Mesothelial cell of epicardium (in vitro differentiated cells): ENCODE measurements at regions not wholly inside any gene's neighbourhood (a gene's known extent, or its start where the extent isn't known, plus 50 kb on each side); places are given as distances from the start of the nearest gene placed in this dataset.

Experiments
- DNase-seq, 2 experiments: peaks; one replicate each; pipeline ENCODE4 v3.0.0; 2021; ENCODE audit warnings: low spot score in 2 of 2; ENCODE audit not compliant: unreplicated experiment in 2 of 2
- H3K27ac Mint-ChIP-seq: 2 replicates; pipeline ENCODE4 v1.8.0; 2021; ENCODE audit warnings: mixed read lengths
- H3K27me3 Mint-ChIP-seq: 2 replicates; pipeline ENCODE4 v1.8.0; 2021; ENCODE audit warnings: low read depth, mixed read lengths
- H3K36me3 Mint-ChIP-seq: 2 replicates; pipeline ENCODE4 v1.8.0; 2021; ENCODE audit warnings: mixed read lengths
- H3K4me1 Mint-ChIP-seq: 2 replicates; pipeline ENCODE4 v1.8.0; 2021; ENCODE audit warnings: mixed read lengths
- H3K4me3 Mint-ChIP-seq: 2 replicates; pipeline ENCODE4 v1.8.0; 2021; ENCODE audit warnings: mild to moderate bottlenecking, moderate library complexity, mixed read lengths
- H3K9me3 Mint-ChIP-seq: 2 replicates; pipeline ENCODE4 v1.8.0; 2021; ENCODE audit warnings: mixed read lengths
- TF ChIP-seq, protein P1 (sequence below): fragments of 200-600 bp; sonication (generic); IDR thresholded peaks from one replicate; pipeline ENCODE4 v1.5.0; 2021; ENCODE audit warnings: antibody characterized with exemption; ENCODE audit not compliant: unreplicated experiment

DNA sequence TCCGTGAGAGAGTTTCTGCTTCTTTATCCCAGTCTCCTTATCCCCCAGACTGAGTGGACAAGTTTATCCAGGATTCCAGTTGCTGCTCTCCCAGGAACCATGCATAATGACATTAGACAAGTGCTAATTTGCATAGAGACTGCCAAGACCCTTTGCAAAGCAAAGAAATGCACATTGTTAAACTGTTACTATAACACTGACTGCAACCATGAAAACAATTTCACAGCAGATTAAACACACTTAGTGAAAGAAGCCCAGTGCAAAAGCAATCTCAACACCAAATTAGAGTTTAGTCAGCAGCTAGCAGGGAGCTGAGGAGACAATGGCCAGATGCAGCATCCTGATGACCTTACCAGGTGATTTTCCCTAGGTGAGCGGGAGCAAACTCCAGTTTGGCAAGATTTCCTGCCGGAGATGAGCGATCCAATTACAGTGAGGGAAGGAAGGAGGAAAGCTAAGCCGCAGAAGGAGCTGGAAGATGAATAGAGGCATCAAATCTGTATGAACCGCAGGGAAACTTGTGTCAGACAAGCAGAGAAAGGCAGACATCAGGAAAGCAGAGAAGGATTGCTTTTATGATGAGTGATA lies 273.8 kb upstream of the B3GAT1 start:
- Mint-ChIP-seq H3K36me3 (no peaks in the 10 kb centered on the region), H3K27me3 (peaks cover 26% of the 10 kb centered on the region), H3K9me3 (no peaks in the 10 kb centered on the region), H3K4me1 (peaks cover 8% of the 10 kb centered on the region), H3K27ac (no peak overlapping the region), H3K4me3 (no peak overlapping the region)
- TF ChIP-seq, protein P1, sequence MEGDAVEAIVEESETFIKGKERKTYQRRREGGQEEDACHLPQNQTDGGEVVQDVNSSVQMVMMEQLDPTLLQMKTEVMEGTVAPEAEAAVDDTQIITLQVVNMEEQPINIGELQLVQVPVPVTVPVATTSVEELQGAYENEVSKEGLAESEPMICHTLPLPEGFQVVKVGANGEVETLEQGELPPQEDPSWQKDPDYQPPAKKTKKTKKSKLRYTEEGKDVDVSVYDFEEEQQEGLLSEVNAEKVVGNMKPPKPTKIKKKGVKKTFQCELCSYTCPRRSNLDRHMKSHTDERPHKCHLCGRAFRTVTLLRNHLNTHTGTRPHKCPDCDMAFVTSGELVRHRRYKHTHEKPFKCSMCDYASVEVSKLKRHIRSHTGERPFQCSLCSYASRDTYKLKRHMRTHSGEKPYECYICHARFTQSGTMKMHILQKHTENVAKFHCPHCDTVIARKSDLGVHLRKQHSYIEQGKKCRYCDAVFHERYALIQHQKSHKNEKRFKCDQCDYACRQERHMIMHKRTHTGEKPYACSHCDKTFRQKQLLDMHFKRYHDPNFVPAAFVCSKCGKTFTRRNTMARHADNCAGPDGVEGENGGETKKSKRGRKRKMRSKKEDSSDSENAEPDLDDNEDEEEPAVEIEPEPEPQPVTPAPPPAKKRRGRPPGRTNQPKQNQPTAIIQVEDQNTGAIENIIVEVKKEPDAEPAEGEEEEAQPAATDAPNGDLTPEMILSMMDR, result no peak
- no peak for DNase-seq

GRCh38 chr11:134684576-134684975 lies 272.5 kb upstream of the B3GAT1 start:
- Mint-ChIP-seq H3K27ac (no peak overlapping the region), H3K4me1 (no peaks in the 10 kb centered on the region), H3K9me3 (no peaks in the 10 kb centered on the region), H3K27me3 (peaks cover 20% of the 10 kb centered on the region), H3K36me3 (no peaks in the 10 kb centered on the region), H3K4me3 (no peak overlapping the region)
- DNase-seq, result no peak
- TF ChIP-seq, protein P1, result no peak

GRCh38 chr11:134683860-134684259 lies 271.8 kb upstream of the B3GAT1 start:
- H3K4me1 Mint-ChIP-seq, result no peaks in the 10 kb centered on the region
- H3K9me3 Mint-ChIP-seq, result no peaks in the 10 kb centered on the region
- TF ChIP-seq, protein P1, result no peak
- no peak overlapping the region for H3K4me3 Mint-ChIP-seq
- H3K27ac Mint-ChIP-seq, result no peak overlapping the region
- peaks cover 13% of the 10 kb centered on the region for H3K27me3 Mint-ChIP-seq
- no peak for DNase-seq
- no peaks in the 10 kb centered on the region for H3K36me3 Mint-ChIP-seq

DNA sequence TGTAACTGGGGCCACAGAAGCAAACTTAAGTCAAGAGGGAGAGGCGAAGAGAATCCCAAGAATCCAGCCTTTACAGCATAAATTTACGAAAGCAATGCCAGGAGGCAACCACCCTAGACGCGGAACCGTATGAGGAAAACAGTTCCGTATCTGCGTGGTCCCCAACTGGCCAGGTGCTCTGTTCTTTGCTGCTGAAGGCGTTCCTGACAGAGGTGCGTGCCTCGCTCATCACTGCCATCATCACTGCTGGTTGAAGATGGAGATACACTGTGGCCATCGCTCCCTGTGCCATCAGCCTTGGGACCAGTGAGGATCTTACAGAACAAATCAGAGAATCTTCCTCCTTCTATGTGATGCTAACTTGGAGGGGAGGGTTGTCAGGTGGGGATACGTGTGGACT lies 270.5 kb upstream of the B3GAT1 start:
- Mint-ChIP-seq H3K4me1 (no peaks in the 10 kb centered on the region), H3K27ac (no peak overlapping the region), H3K9me3 (no peaks in the 10 kb centered on the region), H3K36me3 (no peaks in the 10 kb centered on the region), H3K4me3 (no peak overlapping the region), H3K27me3 (peaks cover 9% of the 10 kb centered on the region)
- TF ChIP-seq, protein P1, result no peak
- no peak for DNase-seq

GRCh38 chr11:134679592-134679991 lies 267.6 kb upstream of the B3GAT1 start:
- Mint-ChIP-seq H3K9me3 (no peaks in the 10 kb centered on the region), H3K4me3 (no peak overlapping the region), H3K4me1 (no peaks in the 10 kb centered on the region), H3K27me3 (peaks cover 5% of the 10 kb centered on the region), H3K27ac (no peak overlapping the region), H3K36me3 (no peaks in the 10 kb centered on the region)
- TF ChIP-seq, protein P1, result no peak
- no peak for DNase-seq

- TF ChIP-seq, protein P1, result no peak
- Mint-ChIP-seq H3K27me3 (peaks cover 5% of the 10 kb centered on the region), H3K27ac (no peak overlapping the region), H3K4me1 (no peaks in the 10 kb centered on the region), H3K36me3 (no peaks in the 10 kb centered on the region), H3K9me3 (no peaks in the 10 kb centered on the region), H3K4me3 (no peak overlapping the region)
- DNase-seq, result no peak
Observed at GRCh38 chr11:134678744-134679143, 266.7 kb upstream of the B3GAT1 start.
